ENCODE measurements at regions not wholly inside any gene's neighbourhood (a gene's known extent, or its start where the extent isn't known, plus 50 kb on each side); places are given as distances from the start of the nearest gene placed in this dataset.
"Not testable (repeated sequence)": the region's sequence is repeated elsewhere in the genome, so short reads cannot be mapped to it uniquely, and the experiment has no call there.

DNA sequence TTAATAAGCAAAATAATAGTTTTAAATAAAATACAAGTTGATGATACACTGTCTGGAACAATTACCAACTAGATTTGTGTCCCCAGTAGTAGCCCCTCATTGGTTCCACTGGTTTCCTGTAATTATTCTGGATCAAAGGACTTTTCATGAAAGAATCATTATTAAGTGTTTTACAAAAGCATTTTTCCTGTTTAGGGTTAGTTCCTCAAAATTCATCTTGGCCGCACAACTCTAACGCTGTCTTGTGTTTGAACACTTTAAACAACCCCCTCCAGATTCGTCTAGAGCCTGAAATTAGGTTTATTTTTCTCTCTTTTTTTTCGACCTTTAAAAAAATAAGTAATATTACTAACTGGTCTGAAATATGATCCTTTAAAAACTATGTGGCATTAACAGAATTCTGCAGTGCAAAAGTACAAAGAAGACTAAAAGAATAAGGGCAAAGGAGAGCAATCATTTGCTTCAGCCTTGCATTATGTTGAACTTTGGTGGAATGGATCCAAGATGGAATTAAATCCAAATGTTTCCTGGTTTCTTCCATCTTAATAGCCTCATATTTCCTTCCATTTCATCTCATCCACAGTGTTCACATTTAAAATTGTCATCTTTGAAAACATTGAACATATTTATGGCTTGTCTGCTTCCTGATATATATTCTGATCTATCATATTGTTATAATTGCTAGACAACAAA, 678.4 kb downstream of the IRS1 start:
- DNase-seq: peak; percentile 46

DNA sequence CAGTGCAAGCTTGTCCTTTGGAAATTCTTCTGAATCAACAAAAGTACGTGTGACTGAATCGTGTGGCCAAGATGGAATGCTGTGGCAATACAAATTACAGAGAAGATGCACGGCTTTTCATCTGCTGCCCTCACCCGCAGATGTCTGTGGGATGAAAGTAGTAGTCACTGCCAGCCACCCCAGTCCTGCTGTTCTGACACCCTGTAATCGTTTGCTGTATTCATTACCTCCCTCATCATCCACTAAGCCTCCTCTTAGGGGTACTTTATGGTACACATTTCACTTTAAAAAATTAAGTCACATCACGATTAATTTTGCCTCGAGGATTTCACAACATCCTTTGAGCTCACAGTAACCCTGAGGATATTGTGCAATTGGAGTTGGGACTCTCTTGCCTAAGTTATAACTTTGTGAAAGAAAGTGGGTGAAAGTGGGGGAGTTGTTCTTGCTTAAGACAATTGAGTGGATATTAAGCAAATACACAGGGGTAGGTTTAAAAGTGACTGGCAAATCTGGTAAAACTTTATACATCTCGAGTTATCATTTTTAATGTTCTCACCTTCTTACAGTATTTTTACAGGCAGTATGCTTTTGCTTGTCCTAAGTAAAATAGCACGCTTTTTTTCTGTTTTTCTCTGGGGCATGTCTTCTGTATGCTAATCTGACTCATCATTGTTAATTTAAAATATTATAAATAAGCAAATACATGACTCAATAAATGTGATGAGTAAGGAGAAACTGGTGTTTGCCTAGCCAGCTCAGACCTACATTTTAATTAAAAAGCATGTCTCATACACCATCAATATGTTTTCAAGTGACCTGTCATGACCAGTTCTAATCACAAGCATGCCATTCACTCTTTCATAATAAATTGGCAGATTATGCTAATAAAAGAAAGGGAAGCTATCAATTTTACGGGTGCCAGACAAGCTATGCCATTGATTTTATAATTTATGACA, 680.9 kb downstream of the IRS1 start:
- peak; percentile 88 for DNase-seq

DNA sequence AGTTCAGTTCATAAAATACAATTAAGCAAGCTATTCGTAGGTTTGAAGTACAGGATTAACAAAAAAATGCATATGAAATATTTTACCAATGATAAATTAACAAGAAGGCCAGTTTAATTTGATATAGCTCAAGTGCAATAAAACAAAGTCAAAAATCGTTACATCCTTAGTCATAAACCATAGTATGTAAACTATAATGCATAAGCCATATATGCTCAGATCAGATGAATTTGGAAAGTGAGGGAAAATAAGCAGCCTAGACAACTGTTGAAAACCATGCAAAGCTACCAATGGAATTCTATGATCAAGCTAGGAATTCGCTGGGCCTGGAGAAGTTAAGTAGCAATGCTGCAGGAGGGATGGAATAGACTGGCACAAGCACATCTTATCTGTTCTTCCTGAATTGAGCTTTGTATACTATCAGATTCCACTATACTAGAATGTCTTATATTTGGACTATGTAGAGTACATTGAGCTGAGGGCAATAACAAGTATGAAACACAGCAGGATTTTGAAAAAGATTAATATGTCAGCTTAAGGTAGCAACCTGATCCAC, 682.0 kb downstream of the IRS1 start:
- DNase-seq: peak; percentile 88

DNA sequence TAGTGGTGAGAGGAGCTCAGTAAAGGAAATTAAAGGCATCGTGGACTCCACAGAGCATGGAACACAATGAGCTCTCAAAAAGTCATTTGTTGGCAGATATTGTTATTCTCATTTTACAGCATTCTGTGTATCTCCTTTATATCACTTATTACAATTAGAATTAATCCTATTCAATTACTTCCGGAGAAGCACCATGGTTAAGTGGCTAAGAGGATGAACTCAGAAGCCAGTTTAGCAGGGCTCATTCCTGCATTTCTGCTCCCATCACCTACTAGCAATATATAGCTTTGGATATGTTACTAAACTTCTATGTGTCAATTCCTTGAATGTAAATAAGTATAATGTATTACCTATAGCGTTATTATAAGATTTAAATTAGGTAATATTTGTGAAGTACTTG, 683.3 kb downstream of the IRS1 start:
- no peak for DNase-seq

DNA sequence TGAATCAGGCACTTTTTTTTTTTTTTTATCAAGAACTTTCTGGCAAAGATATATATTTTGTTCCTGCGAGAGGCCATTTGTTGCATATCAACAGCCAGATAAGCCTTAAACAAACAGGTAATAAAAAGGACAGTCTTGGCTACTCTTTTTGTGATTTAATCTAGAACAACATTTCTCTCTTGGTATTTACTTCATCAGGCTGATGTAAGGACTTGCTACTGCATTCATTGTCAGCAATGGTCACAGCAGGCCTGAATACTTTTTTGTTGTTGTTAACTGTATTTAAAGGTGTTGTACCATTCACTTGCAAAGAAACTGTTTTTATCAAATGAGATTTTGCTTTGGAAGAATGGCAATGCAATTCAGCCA, 683.8 kb downstream of the IRS1 start:
- DNase-seq: no peak

DNA sequence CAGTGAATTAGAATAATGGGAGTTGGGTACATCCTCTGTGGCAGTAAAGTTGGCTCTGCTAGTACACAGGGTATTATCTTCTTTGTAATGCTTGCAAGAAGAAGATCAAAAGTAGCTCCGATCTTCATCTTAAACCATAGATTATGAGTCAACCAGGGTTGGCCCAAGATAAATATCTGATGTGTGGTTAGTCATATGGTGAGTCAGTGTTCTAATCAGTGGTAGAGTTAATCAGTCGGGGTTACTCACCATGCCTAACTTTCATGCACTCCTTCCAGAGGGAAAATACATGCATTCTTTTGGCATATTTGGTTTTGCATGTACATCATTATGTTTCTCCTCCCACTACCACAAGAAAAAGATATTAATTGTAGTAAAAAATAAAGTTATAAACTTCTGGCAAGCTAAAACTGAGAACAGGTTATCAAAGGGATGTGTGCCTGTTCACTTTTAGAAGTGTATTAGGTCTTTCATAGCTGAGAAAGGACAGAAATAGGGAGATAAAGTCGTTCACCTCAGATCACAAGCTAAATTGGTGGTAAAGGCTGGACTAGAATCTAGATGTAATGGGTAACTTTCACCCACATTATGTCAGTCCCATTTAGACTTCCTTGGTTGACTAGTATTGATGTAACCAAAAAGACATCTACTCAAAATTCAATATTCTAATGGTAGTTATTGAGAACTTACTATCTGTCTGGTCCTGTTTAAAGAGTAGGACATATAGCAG, 684.4 kb downstream of the IRS1 start:
- DNase-seq: peak; percentile 95

DNA sequence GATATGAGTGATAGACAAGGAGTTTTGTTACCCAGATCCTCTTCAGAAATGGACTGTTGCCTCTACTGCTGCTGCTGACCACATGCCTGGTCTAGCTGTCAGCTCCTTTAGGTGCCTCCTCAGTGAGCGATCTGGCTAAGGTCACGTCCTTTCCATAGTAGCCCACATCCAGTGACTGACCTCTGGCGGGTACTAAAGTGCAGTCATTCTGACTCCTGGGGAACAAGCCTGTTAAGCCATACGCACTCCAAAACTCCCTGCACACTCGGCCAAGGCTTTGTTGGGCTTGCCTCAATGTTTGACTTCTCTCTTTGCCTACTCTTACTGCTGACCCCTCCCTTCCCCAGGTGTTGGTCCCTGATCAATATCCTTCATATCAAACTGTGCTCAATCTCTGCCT, 685.2 kb downstream of the IRS1 start:
- peak; percentile 4 for DNase-seq

DNA sequence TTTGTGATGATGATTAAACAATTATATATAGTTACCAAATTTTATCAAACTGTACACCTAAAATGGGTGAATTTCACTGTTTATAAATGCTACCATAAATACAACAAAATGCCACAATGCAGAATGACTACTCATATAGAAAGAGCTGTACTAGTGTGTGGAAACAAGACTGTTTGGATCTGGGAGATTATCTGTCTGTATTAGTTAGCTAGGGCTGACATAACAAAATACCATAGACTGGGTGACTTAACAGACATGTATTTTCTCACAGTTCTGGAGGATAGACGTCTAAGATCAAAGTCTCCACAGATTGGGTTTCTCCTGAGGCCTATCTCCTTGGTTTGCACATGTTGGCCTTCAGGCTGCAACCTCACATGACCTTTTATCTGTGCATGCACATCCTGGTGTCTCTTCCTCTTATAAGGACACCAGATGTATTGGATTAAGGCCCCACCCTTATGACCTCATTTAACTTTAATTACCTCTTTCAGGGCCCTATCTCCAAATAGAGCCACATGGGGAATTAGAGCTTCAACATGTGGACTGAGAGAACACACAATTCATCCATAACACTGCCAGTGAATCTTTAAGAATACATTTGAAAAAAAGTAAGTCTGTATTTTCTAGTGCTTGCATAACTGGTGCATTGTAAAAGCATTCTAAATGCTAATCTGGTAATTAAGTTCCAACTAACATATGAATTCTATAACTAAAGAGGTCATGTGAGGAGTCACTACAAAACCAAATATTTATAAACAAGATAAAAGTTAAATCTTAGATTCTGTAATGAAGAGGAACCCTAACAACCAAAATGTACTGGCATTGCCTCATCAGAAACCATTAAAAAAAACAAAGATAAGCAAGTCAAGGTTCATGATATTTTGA, 699.6 kb downstream of the NYAP2 start:
- no peak for DNase-seq

DNA sequence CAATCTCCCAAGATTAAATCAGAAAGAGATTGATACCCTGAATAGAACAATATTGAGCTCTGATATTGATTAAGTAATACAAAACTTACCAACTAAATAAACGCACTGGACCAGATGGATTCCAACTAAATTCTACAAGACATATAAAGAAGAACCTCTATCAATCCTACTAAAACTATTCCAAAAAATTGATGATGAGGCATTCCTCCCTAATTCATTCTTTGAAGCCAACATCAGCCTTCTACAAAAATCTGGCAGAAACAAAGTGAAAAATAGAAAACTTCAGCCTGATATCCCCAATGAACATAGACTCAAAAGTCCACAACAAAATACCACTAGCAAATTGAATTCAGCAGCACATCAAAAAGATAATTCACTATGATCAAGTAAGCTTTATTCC, 695.5 kb downstream of the NYAP2 start:
- DNase-seq: no peak

DNA sequence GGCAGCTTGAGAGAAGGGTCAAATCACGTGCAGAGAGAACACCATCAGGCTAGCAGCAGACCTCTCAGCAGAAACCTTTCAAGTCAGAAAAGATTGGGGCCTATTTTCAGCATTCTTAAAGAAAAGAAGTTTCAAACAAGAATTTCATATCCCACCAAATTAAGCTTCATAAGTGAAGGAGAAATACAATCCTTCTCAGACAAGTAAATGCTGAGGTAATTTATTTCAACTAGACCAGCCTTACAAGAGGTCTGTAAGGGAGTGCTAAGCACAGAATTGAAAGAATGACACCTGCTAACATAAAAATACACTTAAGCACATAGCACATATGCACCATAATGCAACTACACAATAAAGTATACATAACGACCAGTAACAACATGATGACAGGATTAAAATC, 693.9 kb downstream of the NYAP2 start:
- no peak for DNase-seq

DNA sequence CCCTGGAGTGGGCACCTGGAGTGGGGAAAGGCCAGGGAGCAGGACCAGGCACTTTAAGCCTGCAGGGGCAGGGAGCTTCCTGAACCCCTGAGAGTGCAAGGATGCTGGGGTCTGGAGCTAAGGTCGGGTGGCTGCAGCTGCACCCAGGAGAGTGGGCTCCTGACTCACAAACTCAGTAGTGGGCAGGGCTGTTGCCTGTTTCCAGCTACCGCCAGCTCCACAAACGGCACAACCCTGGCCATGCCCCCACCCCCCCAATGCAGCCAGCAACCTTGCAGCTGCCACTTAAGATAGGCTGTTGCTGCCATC, 688.8 kb downstream of the NYAP2 start:
- no peak for DNase-seq

DNA sequence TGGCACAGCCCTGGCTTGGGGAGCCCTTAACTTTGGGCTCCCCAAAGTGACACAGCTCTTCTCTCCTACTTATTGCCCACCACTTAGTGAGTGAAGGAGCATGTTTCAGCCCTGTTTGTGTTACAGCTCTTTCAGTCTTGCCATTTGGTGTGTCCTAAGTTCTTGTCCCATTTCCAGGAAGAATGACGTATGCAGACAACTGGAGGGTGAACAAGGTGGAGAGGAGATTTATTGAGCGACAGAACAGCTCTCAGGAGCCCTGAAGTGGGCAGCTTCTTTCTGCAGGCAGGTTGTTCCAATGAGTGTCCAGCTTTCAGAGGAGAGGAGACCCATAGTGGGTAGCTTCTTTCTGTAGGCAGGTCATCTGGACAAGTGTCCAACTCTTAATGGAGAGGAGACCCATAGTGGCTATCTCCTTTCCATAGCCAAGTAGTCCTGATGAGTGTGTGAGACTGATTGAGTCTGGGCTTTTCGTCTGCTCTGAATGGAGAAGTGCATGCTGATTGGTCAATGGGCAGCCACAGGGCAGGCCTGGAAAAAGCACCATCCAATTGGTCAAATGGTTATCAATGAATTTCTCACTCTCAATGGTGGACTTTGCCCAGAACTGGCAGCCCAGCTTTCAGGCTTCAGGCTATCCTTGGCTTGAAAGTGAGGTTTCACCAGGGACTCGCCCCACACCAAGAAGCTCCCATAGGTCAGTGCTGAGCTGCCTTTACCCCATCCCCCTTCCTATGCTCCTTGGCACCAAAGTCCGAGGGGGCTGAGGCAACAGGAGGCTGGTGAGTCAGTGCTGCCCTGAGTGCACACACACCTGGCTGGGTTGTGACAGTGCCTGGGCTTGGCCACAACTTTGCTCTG, 688.2 kb downstream of the NYAP2 start:
- DNase-seq: no peak

DNA sequence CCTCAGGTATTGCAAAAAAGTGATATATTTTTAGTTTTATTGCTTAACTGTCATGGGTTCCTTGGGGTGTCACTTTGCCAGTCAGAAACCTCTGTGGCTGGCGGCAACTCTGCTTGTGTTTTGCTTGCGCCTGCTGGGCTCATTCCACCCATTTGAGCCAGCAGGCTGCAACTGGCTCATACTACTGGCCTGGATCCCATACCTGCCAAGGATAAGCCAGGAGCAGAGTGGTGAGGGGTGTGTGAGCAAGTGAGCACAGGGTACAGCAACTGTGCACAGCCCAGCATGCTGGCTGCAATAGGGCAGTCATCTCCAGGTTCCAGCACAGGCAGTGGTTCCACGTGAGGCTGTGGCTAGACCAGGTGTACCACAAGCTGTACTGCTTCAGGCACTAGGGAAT, 687.5 kb downstream of the NYAP2 start:
- no peak for DNase-seq

DNA sequence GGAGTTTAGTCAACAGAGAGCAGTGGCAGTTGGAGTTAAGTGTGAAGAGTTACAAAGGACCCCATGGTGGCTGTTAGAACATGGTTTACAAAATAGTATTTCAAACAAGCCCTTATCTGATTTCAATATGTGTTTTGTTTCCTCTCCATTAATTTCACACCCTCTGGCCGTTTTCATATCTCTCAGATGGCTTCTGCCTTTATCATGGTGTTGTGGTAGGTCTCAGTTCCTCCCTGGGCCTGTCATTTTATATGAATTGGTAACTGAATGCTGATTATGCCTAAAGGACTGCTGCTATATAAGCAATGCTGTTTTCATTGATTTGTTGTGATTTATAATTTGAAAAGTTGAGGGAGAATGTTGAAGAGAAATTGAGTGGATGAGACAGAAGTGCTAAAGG, 686.7 kb downstream of the NYAP2 start:
- DNase-seq: no peak

DNA sequence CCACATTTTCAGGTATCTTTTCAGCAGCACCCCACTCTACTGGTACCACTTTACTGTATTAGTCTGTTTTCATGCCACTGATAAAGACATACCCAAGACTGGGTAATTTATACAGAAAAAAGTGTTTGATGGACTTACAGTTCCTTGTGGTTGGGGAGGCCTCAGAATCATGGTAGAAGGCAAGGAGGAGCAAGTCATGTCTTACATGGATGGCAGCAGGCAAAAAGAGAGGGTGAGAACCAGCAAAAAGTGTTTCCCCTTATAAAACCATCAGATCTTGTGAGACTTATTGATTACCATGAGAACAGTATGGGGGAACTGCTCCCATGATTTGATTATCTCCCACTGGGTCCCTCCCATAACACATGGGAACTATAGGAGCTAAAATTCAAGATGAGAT, 685.9 kb downstream of the NYAP2 start:
- not testable (repeated sequence) for DNase-seq

DNA sequence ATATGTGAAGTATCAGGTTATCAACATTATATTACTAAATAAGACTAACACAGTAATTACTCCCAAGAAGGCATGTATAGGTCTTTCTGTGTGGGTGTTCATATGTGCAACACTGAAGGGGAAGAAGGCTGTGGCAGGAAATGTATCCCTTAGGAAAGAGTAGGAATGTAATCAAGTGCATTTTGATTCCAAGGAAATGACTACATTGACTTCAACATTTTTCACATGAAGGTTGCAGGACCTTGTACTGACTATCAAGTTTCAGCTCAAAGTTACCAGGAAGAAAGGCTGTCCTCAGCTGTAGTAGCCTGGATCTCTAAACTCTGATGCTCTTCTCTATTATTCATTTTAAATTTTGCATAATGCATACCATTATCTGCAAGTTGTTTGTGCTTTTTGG, 680.8 kb downstream of the NYAP2 start:
- DNase-seq: peak; percentile 67

DNA sequence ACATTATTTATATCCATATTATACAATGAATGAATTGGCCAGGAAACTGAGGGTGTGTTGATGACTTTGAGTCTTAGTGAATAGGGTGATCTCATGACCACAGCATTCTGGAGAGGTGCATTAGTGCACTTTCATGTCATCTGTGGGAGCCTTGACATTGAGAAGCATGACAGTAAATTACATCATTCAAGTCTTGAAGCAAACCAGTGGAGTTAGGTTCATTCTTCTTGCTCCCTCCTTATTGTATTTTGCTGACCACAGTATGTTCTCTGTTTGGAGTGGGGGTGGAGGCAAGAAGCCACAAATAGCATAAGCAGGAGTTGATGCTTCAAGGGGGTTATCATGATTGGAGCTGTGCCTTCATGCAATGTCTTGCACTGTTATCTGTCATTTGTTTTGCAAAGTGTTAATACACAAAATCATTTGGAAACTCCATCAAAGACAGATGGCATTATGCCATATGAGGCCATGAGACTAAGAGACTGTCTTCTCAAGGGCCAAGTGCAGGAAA, 680.2 kb downstream of the NYAP2 start:
- peak; percentile 92 for DNase-seq

DNA sequence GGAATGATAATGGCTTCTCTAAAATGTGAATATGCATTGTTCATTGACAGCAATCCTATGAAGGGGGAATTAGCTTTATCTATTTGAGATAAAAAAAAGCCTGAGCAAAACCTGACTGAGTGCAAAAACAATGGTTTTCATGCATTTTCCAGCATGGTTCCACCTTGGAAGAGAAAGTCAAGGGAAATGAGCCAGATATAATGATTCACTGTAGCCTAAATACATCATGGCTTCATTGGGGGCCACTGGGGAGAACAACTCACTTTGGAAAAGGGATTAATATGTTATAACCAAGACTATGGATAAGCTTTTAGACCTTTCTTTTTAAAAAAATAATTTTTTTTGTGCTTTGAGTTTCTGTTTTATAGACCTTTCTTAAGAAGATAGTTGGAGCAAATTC, 679.7 kb downstream of the NYAP2 start:
- DNase-seq: no peak

DNA sequence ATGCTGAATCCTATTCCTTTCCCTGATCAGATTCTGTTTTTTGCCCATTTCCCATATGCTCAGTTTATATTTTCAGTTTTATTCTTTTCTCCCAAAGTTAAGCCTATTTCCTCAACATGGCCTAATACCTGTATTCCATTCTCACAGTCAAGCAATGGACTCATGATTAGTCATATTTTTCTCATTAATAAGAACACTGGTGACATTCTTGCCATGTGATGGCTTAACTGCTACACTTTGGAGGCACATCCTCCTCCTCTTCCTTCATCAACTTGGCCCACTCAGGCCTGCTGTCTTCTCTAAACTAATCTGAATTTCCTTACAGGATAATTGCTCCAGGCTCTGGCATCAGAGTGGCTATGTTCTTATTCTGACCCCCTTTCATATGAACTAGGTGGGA, 679.2 kb downstream of the NYAP2 start:
- no peak for DNase-seq

DNA sequence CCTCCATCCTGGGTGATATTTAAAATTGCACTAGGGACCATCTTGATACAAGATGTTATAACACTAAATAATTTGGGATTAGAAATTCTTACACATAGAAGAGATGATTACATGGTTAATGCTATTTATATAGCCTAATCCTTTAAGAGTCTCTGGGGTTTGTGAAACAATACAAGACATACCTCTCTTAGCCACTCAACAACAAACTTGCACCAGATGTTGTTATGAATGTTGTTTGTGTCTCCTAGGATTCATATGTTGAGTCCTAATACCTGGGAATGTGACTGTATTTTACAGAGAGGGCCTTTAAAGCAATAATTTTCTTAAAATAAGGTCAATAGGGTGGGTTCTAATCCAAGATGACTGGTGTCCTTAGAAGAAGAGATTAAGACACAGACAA, 678.3 kb downstream of the NYAP2 start:
- DNase-seq: no peak

DNA sequence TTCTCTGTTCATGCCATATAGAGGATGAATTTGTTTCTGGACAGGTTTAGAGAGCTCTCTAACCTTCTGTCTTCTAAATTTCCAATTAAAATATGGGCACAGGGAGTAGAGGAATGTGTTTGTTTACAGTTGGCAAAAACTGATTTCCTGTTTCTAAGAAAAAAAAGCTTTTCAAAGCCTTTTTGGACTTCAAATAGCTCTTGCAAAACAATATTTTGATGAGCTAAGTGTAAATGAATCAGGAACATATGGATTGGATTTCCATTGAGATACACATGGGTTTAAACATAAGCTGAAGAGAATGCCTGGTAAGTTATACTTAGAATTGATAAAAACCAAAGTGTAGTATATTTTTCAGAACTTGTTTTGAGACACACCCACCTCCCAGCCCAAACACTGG, 677.5 kb downstream of the NYAP2 start:
- peak; percentile 27 for DNase-seq

Measured in fibroblast of skin of scalp (primary cell).